HepG2 (cell line): ENCODE measurements at regions not wholly inside any gene's neighbourhood (a gene's known extent, or its start where the extent isn't known, plus 50 kb on each side); places are given as distances from the start of the nearest gene placed in this dataset.

Experiments
- ATAC-seq: fragments of 200-7000 bp; cut with Tn5 transposase; 3 replicates; pipeline ENCODE4 v1.9.1; 2020; ENCODE audit warnings: mild to moderate bottlenecking, moderate library complexity
- BruUV-seq: library from RNA; stranded (reverse); fragments of 400-500 nt; replicated peaks from 2 replicates; lab custom pipeline; 2021; lab: Mats Ljungman, UMichigan
- CTCF ChIA-PET: fragments of 300-600 bp; formaldehyde crosslinking; extraction: SDS; loops from one replicate; lab custom pipeline; 2021; ENCODE audit warnings: low total read pairs, inconsistent platforms, low intra/inter-chr PET ratio; lab: Yijun Ruan, JAX
- POLR2A ChIA-PET: fragments of 350-600 bp; sonication (Branson Sonifier 250); formaldehyde crosslinking; loops from one replicate; lab custom pipeline; 2020; ENCODE audit warnings: antibody characterized with exemption, inconsistent platforms; lab: Yijun Ruan, JAX
- DNase-seq: peaks from one replicate; pipeline ENCODE4 v3.0.0-alpha.2; 2015; ENCODE audit warnings: low spot score
- FAIRE-seq: peaks from 3 replicates; lab custom pipeline; 2011; peaks lifted over from hg19 to GRCh38; lab: Jason Lieb, UNC
- H2AFZ ChIP-seq: one replicate; pipeline ENCODE4 v1.6.1; 2011; ENCODE audit warnings: low read length, inconsistent platforms
- H3K27ac ChIP-seq: fragments of 300-600 bp; 3 replicates; pipeline ENCODE4 v1.8.0; 2011; ENCODE audit warnings: mixed run types, mild to moderate bottlenecking, mixed read lengths, low read length, inconsistent platforms; ENCODE audit not compliant: insufficient read depth; ENCODE audit errors: extremely low read length
- H3K27me3 ChIP-seq, 2 experiments: fragments of 200-600 bp in 1 of 2; 2 replicates in 1 of 2; 3 replicates in 1 of 2; pipeline versions ENCODE4 v1.6.0 to v1.8.0; 2011; ENCODE audit warnings: low read length in 2 of 2, mild to moderate bottlenecking in 2 of 2, moderate library complexity in 2 of 2, inconsistent platforms in 1 of 2; ENCODE audit not compliant: insufficient read depth in 2 of 2, control insufficient read depth in 1 of 2
- H3K36me3 ChIP-seq, 2 experiments: fragments of 200-600 bp in 1 of 2; replicated peaks in 1 of 2; 2 replicates in 1 of 2; 3 replicates in 1 of 2; pipeline versions ENCODE4 v1.5.1 to v1.8.0; 2011; ENCODE audit warnings: low read length in 2 of 2, inconsistent platforms in 1 of 2; ENCODE audit not compliant: insufficient read depth in 2 of 2, control insufficient read depth in 1 of 2
- H3K4me1 ChIP-seq: 2 replicates; pipeline ENCODE4 v1.5.1; 2012; ENCODE audit warnings: low read length, inconsistent platforms; ENCODE audit not compliant: insufficient read depth
- H3K4me2 ChIP-seq: 2 replicates; pipeline ENCODE4 v1.6.0; 2011; ENCODE audit warnings: low read depth, low read length, inconsistent platforms
- H3K4me3 ChIP-seq, 3 experiments: fragments of 200-600 bp in 1 of 3; sonication (generic), shearing (Covaris generic) in 1 of 3; replicated peaks in 1 of 3; 2 replicates each; pipeline ENCODE4 v1.5.1; 2011 to 2016; ENCODE audit warnings: low read length in 3 of 3, inconsistent platforms in 2 of 3, low read depth in 2 of 3, mild to moderate bottlenecking in 2 of 3, control low read depth in 1 of 3, mixed read lengths in 1 of 3; ENCODE audit not compliant: insufficient read depth in 1 of 3
- H3K79me2 ChIP-seq: one replicate; pipeline ENCODE4 v1.6.1; 2011; ENCODE audit warnings: low read length, inconsistent platforms; ENCODE audit not compliant: insufficient read depth
- H3K9ac ChIP-seq: 2 replicates; pipeline ENCODE4 v1.6.0; 2011; ENCODE audit warnings: mild to moderate bottlenecking, low read depth, low read length, inconsistent platforms; ENCODE audit not compliant: insufficient read depth
- H3K9me3 ChIP-seq: 2 replicates; pipeline ENCODE4 v1.5.1; 2012; ENCODE audit warnings: mild to moderate bottlenecking, low read length
- H4K20me1 ChIP-seq: 2 replicates; pipeline ENCODE4 v1.6.0; 2011; ENCODE audit warnings: inconsistent platforms, mild to moderate bottlenecking, low read length, moderate library complexity; ENCODE audit not compliant: insufficient read depth
- CREB1 ChIP-seq, 2 experiments: fragments of 450-650 bp in 1 of 2; IDR thresholded peaks; 2 replicates each; pipeline ENCODE4 v1.6.1; 2016 to 2017; ENCODE audit warnings: control low read depth in 1 of 2, mild to moderate bottlenecking in 1 of 2, missing compliant biosample characterization in 1 of 2, missing genetic modification characterization in 1 of 2
- GATAD2A ChIP-seq: IDR thresholded peaks from 2 replicates; pipeline ENCODE4 v1.6.1; 2016
- HDAC2 ChIP-seq: sonication (generic); formaldehyde crosslinking; IDR thresholded peaks from 2 replicates; pipeline ENCODE4 v1.4.0; 2020; ENCODE audit warnings: missing genetic modification reagents
- HNRNPH1 ChIP-seq: fragments of 200-400 bp; formaldehyde crosslinking; optimal IDR thresholded peaks from 2 replicates; pipeline ENCODE3; 2017; ENCODE audit warnings: mild to moderate bottlenecking, low read depth, low read length
- KMT2B ChIP-seq: IDR thresholded peaks from 2 replicates; pipeline ENCODE4 v1.6.1; 2016; ENCODE audit warnings: missing genetic modification reagents, missing compliant biosample characterization
- TARDBP ChIP-seq: sonication (generic); formaldehyde crosslinking; IDR thresholded peaks from 2 replicates; pipeline ENCODE4 v1.8.0; 2022; ENCODE audit warnings: mild to moderate bottlenecking, missing genetic modification reagents
- ZBTB1 ChIP-seq: sonication (generic); formaldehyde crosslinking; IDR thresholded peaks from 2 replicates; pipeline ENCODE4 v1.4.0; 2020; ENCODE audit warnings: missing genetic modification reagents, borderline replicate concordance
- ZNF335 ChIP-seq: sonication (generic); formaldehyde crosslinking; IDR thresholded peaks from 2 replicates; pipeline ENCODE4 v1.4.0; 2020; ENCODE audit warnings: missing genetic modification reagents
- ZNF614 ChIP-seq: IDR thresholded peaks from 2 replicates; pipeline ENCODE4 v1.6.1; 2018; ENCODE audit warnings: missing biosample characterization, missing genetic modification reagents, inconsistent platforms, borderline replicate concordance
- ZSCAN22 ChIP-seq: sonication (generic); formaldehyde crosslinking; IDR thresholded peaks from 2 replicates; pipeline ENCODE4 v1.4.0; 2020; ENCODE audit warnings: mild to moderate bottlenecking, missing genetic modification reagents
- ZZZ3 ChIP-seq: sonication (generic); formaldehyde crosslinking; IDR thresholded peaks from 2 replicates; pipeline ENCODE4 v1.4.0; 2020; ENCODE audit warnings: missing genetic modification reagents, mild to moderate bottlenecking, borderline replicate concordance
- WGBS: methylation state at CpG from one replicate; pipeline ENCODE4 v1.1.6; 2017; ENCODE audit warnings: low lambda C conversion rate; 5-methylcytosine and 5-hydroxymethylcytosine counted together
- in situ Hi-C: cut with HindIII; loops from 2 replicates; pipeline ENCODE4 v1.10.0; 2017; ENCODE audit warnings: low pct_unique_long_range_greater_than_20kb; ENCODE audit not compliant: extremely low pct_ligation_motif_present
- intact Hi-C: fragments of 100-400 bp; cut with micrococcal nuclease; formaldehyde crosslinking; loops from one replicate; pipeline ENCODE4 v1.10.0; 2022; ENCODE audit not compliant: unreplicated experiment
- TF ChIP-seq, protein P1 (sequence below): IDR thresholded peaks from 2 replicates; pipeline ENCODE4 v1.6.1; 2016; ENCODE audit warnings: low read depth
- TF ChIP-seq, protein P2 (sequence below): sonication (generic); formaldehyde crosslinking; IDR thresholded peaks from 2 replicates; pipeline ENCODE4 v1.4.0; 2020; ENCODE audit warnings: missing genetic modification reagents
- TF ChIP-seq, protein P3 (sequence below): sonication (generic); formaldehyde crosslinking; IDR thresholded peaks from 2 replicates; pipeline ENCODE4 v1.5.1; 2020; ENCODE audit warnings: mild to moderate bottlenecking, missing genetic modification reagents, moderate library complexity

DNA sequence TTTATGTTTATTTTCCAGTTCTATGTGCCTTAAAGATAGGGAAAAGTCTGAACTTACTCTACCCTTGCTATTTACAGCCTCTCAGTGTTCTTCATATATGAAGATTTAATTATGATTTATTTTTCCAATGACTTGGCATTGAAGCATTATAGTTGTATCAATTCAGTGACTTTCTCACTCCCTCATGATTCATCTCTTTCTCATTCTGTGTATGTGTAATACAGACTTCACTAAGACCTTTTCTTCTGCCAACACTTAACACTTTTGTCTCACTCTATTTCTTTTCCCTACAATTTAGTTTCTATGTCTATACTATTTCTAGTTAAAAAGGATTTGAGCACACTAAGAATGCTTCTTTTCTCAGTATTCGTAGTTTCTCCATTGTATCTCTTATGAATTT, 1470.3 kb upstream of the ACVR2A start:
- H3K27ac ChIP-seq = no peak overlapping the region
- intact Hi-C loops = no loop called here
- no peak overlapping the region for H3K9ac ChIP-seq
- WGBS = 3% methylated on average over 1 of the region's 1 CpG
- ATAC-seq = no peak
- H3K9me3 ChIP-seq = no peaks in the 10 kb centered on the region
- H3K4me3 ChIP-seq = no peak overlapping the region
- ChIA-PET POLR2A (no interaction called here), CTCF (no interaction called here)
- TF ChIP-seq ZNF614 (CRISPR knock-in tag) = no peak
- no peak for TF ChIP-seq GATAD2A (CRISPR knock-in tag)
- TF ChIP-seq, protein P1, sequence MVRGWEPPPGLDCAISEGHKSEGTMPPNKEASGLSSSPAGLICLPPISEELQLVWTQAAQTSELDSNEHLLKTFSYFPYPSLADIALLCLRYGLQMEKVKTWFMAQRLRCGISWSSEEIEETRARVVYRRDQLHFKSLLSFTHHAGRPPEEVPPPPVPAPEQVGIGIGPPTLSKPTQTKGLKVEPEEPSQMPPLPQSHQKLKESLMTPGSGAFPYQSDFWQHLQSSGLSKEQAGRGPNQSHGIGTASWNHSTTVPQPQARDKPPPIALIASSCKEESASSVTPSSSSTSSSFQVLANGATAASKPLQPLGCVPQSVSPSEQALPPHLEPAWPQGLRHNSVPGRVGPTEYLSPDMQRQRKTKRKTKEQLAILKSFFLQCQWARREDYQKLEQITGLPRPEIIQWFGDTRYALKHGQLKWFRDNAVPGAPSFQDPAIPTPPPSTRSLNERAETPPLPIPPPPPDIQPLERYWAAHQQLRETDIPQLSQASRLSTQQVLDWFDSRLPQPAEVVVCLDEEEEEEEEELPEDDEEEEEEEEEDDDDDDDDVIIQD (CRISPR knock-in tag) = no peak
- TF ChIP-seq ZZZ3 (CRISPR knock-in tag) = no peak
- no peak for TF ChIP-seq HNRNPH1
- no peak for TF ChIP-seq KMT2B
- no peak for TF ChIP-seq ZBTB1 (CRISPR knock-in tag)
- no peak for TF ChIP-seq HDAC2
- TF ChIP-seq, protein P2, sequence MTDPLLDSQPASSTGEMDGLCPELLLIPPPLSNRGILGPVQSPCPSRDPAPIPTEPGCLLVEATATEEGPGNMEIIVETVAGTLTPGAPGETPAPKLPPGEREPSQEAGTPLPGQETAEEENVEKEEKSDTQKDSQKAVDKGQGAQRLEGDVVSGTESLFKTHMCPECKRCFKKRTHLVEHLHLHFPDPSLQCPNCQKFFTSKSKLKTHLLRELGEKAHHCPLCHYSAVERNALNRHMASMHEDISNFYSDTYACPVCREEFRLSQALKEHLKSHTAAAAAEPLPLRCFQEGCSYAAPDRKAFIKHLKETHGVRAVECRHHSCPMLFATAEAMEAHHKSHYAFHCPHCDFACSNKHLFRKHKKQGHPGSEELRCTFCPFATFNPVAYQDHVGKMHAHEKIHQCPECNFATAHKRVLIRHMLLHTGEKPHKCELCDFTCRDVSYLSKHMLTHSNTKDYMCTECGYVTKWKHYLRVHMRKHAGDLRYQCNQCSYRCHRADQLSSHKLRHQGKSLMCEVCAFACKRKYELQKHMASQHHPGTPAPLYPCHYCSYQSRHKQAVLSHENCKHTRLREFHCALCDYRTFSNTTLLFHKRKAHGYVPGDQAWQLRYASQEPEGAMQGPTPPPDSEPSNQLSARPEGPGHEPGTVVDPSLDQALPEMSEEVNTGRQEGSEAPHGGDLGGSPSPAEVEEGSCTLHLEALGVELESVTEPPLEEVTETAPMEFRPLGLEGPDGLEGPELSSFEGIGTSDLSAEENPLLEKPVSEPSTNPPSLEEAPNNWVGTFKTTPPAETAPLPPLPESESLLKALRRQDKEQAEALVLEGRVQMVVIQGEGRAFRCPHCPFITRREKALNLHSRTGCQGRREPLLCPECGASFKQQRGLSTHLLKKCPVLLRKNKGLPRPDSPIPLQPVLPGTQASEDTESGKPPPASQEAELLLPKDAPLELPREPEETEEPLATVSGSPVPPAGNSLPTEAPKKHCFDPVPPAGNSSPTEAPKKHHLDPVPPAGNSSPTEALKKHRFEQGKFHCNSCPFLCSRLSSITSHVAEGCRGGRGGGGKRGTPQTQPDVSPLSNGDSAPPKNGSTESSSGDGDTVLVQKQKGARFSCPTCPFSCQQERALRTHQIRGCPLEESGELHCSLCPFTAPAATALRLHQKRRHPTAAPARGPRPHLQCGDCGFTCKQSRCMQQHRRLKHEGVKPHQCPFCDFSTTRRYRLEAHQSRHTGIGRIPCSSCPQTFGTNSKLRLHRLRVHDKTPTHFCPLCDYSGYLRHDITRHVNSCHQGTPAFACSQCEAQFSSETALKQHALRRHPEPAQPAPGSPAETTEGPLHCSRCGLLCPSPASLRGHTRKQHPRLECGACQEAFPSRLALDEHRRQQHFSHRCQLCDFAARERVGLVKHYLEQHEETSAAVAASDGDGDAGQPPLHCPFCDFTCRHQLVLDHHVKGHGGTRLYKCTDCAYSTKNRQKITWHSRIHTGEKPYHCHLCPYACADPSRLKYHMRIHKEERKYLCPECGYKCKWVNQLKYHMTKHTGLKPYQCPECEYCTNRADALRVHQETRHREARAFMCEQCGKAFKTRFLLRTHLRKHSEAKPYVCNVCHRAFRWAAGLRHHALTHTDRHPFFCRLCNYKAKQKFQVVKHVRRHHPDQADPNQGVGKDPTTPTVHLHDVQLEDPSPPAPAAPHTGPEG = no peak
- TF ChIP-seq ZSCAN22 (CRISPR knock-in tag) = no peak
- no peak for TF ChIP-seq ZNF335 (CRISPR knock-in tag)
- TF ChIP-seq, protein P3, sequence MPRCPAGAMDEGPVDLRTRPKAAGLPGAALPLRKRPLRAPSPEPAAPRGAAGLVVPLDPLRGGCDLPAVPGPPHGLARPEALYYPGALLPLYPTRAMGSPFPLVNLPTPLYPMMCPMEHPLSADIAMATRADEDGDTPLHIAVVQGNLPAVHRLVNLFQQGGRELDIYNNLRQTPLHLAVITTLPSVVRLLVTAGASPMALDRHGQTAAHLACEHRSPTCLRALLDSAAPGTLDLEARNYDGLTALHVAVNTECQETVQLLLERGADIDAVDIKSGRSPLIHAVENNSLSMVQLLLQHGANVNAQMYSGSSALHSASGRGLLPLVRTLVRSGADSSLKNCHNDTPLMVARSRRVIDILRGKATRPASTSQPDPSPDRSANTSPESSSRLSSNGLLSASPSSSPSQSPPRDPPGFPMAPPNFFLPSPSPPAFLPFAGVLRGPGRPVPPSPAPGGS (CRISPR knock-in tag) = no peak
- no peak for TF ChIP-seq TARDBP (CRISPR knock-in tag)
- TF ChIP-seq CREB1 (IDR thresholded peaks at IDR 0.05) = no peak
- TF ChIP-seq CREB1 (CRISPR knock-in tag; IDR thresholded peaks at IDR 0.05) = no peak
- in situ Hi-C loops = no loop called here
- FAIRE-seq = no peak
- no peaks in the 10 kb centered on the region for H3K27me3 ChIP-seq
- no peak for DNase-seq
- H3K4me1 ChIP-seq = no peaks in the 10 kb centered on the region
- no TSS peak for BruUV-seq
- H3K79me2 ChIP-seq = no peaks in the 10 kb centered on the region
- no peaks in the 10 kb centered on the region for H3K36me3 ChIP-seq
- H3K4me2 ChIP-seq = no peak overlapping the region
- H2AFZ ChIP-seq = no peak overlapping the region
- no peaks in the 10 kb centered on the region for H4K20me1 ChIP-seq
